HFFc6 (cell line): ENCODE measurements at regions not wholly inside any gene's neighbourhood (a gene's known extent, or its start where the extent isn't known, plus 50 kb on each side); places are given as distances from the start of the nearest gene placed in this dataset.

Experiments used
- DNase-seq: peaks from one replicate; pipeline ENCODE4 v3.0.0-alpha.2; 2018
- H3K27ac Mint-ChIP-seq: 2 replicates; pipeline ENCODE4 v1.8.0; 2020; ENCODE audit warnings: mild to moderate bottlenecking, mixed read lengths
- H3K27me3 Mint-ChIP-seq: 2 replicates; pipeline ENCODE4 v1.8.0; 2021; ENCODE audit warnings: mild to moderate bottlenecking, moderate library complexity, mixed read lengths; ENCODE audit not compliant: insufficient read depth
- H3K36me3 Mint-ChIP-seq: 2 replicates; pipeline ENCODE4 v1.8.0; 2021; ENCODE audit warnings: low read depth, mixed read lengths
- H3K4me1 Mint-ChIP-seq: 2 replicates; pipeline ENCODE4 v1.8.0; 2020; ENCODE audit warnings: low read depth, mixed read lengths
- H3K4me3 Mint-ChIP-seq: 2 replicates; pipeline ENCODE4 v1.8.0; 2020; ENCODE audit warnings: mild to moderate bottlenecking, moderate library complexity, mixed read lengths
- H3K9me3 Mint-ChIP-seq: 2 replicates; pipeline ENCODE4 v1.8.0; 2020; ENCODE audit warnings: mild to moderate bottlenecking, mixed read lengths
- CTCF ChIP-seq: fragments of 200-600 bp; sonication (generic); IDR thresholded peaks from 2 replicates; pipeline ENCODE4 v1.5.0; 2021; ENCODE audit warnings: antibody characterized with exemption, mild to moderate bottlenecking

DNA sequence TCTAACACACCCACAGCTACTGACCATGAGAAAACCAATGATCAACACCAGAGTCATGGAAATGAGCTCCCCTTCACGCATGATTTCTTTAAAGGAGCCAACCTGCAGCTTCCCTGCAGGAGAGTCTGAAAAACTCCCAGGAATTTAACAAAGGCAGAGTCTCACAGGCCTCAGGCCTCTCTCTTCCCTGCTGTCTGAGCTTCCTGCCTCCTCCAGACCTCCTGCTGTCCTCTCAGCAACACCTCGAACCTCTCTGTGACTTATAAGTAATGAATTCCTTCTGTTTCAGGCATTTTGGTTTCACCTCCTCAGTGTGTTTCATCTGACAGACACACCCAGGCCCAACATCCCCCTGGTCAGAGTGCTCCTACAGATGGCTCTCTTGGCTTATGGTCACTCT is 1044.4 kb downstream of the UQCRFS1 start:
- Mint-ChIP-seq H3K9me3 (peaks cover 60% of the 10 kb centered on the region), H3K27ac (no peak overlapping the region), H3K27me3 (no peaks in the 10 kb centered on the region; the same call in 1 of the 2 replicates), H3K36me3 (peaks cover 23% of the 10 kb centered on the region; the same call in 1 of the 2 replicates), H3K4me3 (no peak overlapping the region), H3K4me1 (no peaks in the 10 kb centered on the region)
- TF ChIP-seq CTCF = no peak
- DNase-seq = no peak

DNA sequence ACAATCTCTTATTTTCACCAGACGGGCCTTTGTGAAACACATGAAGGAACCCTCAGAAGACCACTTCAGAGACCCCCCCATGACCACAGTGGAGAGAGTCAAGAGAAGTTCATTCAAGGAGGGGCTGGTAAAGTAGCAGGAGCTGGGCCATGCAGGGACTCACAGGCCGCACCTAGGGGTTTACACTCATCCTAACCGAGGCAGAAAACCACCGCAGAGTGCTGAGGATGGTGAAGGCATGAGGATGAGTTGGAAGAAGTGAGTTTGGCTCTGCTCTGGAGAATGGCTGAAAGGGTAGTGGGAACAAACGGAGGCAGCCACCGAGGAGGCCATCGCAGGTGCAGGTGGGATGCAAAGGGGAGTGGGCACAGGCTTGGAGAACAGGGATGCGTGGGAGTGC is 1046.9 kb downstream of the UQCRFS1 start:
- TF ChIP-seq CTCF = no peak
- H3K27ac Mint-ChIP-seq = no peak overlapping the region
- no peaks in the 10 kb centered on the region for H3K4me1 Mint-ChIP-seq
- H3K9me3 Mint-ChIP-seq = peaks cover 58% of the 10 kb centered on the region
- no peak overlapping the region for H3K4me3 Mint-ChIP-seq
- DNase-seq = no peak
- peaks cover 1% of the 10 kb centered on the region; the same call in 1 of the 2 replicates for H3K27me3 Mint-ChIP-seq
- H3K36me3 Mint-ChIP-seq = peaks cover 9% of the 10 kb centered on the region; the same call in 1 of the 2 replicates

- Mint-ChIP-seq H3K4me1 (no peaks in the 10 kb centered on the region), H3K27ac (no peak overlapping the region), H3K9me3 (peaks cover 58% of the 10 kb centered on the region), H3K36me3 (peaks cover 9% of the 10 kb centered on the region; the same call in 1 of the 2 replicates), H3K4me3 (no peak overlapping the region), H3K27me3 (0 out of 2 replicates have a peak, but pooled peaks cover 1% of the 10 kb centered on the region)
- DNase-seq = no peak
- no peak for TF ChIP-seq CTCF
These were observed 1048.7 kb downstream of the UQCRFS1 start for GRCh38 chr19:28164214-28164613.

GRCh38 chr19:28159065-28159464 is 1053.9 kb downstream of the UQCRFS1 start:
- Mint-ChIP-seq H3K36me3 (no peaks in the 10 kb centered on the region), H3K4me3 (no peak overlapping the region), H3K27ac (no peak overlapping the region), H3K4me1 (no peaks in the 10 kb centered on the region), H3K27me3 (peaks cover 1% of the 10 kb centered on the region; the same call in 1 of the 2 replicates), H3K9me3 (peaks cover 62% of the 10 kb centered on the region)
- no peak for DNase-seq
- no peak for TF ChIP-seq CTCF

- H3K36me3 Mint-ChIP-seq = no peaks in the 10 kb centered on the region
- H3K4me3 Mint-ChIP-seq = no peak overlapping the region
- TF ChIP-seq CTCF = no peak
- no peak for DNase-seq
- H3K27ac Mint-ChIP-seq = no peak overlapping the region
- peaks cover 61% of the 10 kb centered on the region for H3K9me3 Mint-ChIP-seq
- no peaks in the 10 kb centered on the region; the same call in 1 of the 2 replicates for H3K27me3 Mint-ChIP-seq
- H3K4me1 Mint-ChIP-seq = no peaks in the 10 kb centered on the region
These were observed 1057.7 kb downstream of the UQCRFS1 start for GRCh38 chr19:28155265-28155664.

DNA sequence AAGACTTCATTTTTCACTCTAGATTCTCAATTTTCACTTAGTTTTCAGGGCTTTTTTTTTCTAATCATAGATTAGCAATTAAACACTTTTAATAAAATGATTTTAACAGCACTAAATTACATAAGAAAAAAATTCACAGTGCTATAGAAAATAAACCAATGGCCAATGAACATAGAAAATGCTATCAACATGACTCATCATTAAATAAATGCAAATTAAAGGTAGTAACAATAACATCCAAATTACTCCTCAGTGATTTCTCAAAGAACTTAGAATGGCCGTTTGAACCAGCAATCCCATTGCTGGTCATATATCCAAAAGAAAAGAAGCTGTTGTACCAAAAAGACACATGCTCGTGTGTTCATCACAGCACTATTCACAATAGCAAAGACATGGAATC is 1058.9 kb downstream of the UQCRFS1 start:
- Mint-ChIP-seq H3K27ac (no peak overlapping the region), H3K36me3 (no peaks in the 10 kb centered on the region), H3K4me3 (no peak overlapping the region), H3K9me3 (peaks cover 60% of the 10 kb centered on the region), H3K4me1 (no peaks in the 10 kb centered on the region), H3K27me3 (no peaks in the 10 kb centered on the region; the same call in 1 of the 2 replicates)
- no peak for TF ChIP-seq CTCF
- no peak for DNase-seq
